NT2/D1 (cell line): ENCODE measurements at regions not wholly inside any gene's neighbourhood (a gene's known extent, or its start where the extent isn't known, plus 50 kb on each side); places are given as distances from the start of the nearest gene placed in this dataset.

Experiments used
- SUZ12 ChIP-seq: IDR thresholded peaks from 2 replicates; pipeline ENCODE4 v1.6.1; 2011; ENCODE audit not compliant: insufficient read length, insufficient read depth; ENCODE audit errors: extremely low read depth
- YY1 ChIP-seq: IDR thresholded peaks from 2 replicates; pipeline ENCODE4 v1.6.1; 2011; ENCODE audit not compliant: insufficient read length, insufficient read depth

DNA sequence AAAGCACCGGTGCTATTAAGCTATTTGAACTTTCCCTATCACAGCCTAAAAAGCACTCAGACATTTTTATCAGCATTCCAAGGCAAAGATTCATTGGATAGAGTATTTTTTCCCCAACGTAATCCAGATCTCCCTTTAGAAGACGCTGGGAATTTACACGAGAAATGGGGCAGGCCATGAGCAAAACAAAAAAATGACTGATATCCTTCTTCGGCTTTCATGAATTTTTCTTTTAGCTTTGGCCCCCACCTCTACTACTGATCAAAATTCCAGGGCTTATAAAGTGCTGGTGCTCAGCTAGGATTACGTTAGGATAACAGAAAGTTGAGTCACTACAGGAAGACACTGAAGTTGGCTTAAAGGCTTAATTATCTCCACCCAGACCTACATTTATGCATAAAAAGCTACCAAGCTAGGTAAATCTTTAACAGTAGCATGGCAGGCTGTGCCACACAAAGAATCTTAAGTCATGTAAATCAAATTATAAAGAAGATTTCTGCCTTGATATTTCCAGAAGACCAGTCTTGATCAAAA lies 418.5 kb upstream of the BTBD3 start:
- no peak for TF ChIP-seq YY1
- TF ChIP-seq SUZ12: no peak
